ENCODE measurements at regions not wholly inside any gene's neighbourhood (a gene's known extent, or its start where the extent isn't known, plus 50 kb on each side); places are given as distances from the start of the nearest gene placed in this dataset.

DNA sequence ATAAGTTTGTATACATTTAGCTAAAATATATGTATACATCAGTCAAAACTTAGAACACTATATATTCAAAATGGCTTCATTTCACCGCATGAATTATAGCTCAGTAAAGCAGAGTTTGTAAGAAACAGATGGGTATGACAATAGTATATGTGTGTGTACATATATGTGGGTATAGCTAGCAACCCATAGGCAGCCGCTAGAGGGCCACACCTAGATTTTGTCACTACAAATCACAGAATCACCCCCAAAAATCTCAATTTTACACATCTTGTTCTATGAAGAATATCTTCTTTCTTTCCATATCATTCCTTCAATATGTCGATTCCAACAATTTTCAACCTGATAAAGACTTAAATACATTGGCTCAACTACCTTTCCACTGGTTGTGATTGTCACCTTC is 357.8 kb upstream of the CCNG1 start:
- H3K4me2 ChIP-seq (ENCODE audit: low read depth, low read length, poor library complexity, severe bottlenecking), result no peak overlapping the region
- TF ChIP-seq, protein P1, sequence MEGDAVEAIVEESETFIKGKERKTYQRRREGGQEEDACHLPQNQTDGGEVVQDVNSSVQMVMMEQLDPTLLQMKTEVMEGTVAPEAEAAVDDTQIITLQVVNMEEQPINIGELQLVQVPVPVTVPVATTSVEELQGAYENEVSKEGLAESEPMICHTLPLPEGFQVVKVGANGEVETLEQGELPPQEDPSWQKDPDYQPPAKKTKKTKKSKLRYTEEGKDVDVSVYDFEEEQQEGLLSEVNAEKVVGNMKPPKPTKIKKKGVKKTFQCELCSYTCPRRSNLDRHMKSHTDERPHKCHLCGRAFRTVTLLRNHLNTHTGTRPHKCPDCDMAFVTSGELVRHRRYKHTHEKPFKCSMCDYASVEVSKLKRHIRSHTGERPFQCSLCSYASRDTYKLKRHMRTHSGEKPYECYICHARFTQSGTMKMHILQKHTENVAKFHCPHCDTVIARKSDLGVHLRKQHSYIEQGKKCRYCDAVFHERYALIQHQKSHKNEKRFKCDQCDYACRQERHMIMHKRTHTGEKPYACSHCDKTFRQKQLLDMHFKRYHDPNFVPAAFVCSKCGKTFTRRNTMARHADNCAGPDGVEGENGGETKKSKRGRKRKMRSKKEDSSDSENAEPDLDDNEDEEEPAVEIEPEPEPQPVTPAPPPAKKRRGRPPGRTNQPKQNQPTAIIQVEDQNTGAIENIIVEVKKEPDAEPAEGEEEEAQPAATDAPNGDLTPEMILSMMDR (IDR thresholded peaks at IDR 0.05; ENCODE audit: insufficient read depth, low read length, poor library complexity, severe bottlenecking), result peak; percentile 55
- TF ChIP-seq EZH2phosphoT487 (conservative IDR thresholded peaks at IDR 0.05; ENCODE audit: low read length), result no peak
- no peaks in the 10 kb centered on the region for H3K79me2 ChIP-seq (ENCODE audit: insufficient read depth, low read length)
- no peaks in the 10 kb centered on the region for H3F3A ChIP-seq (ENCODE audit: insufficient read depth)
- H3K9ac ChIP-seq (ENCODE audit: low read length), result no peak overlapping the region
- no peaks in the 10 kb centered on the region for H3K27me3 ChIP-seq (ENCODE audit: low read length)
- H2AFZ ChIP-seq (ENCODE audit: low read depth, low read length, severe bottlenecking), result no peak overlapping the region
- no peaks in the 10 kb centered on the region for H4K20me1 ChIP-seq (ENCODE audit: low read depth, low read length)
- no peaks in the 10 kb centered on the region for H3K9me3 ChIP-seq (ENCODE audit: insufficient read depth, low read length)
- H3K9me2 ChIP-seq (replicated peaks; ENCODE audit: insufficient read depth, low read length), result no peaks in the 10 kb centered on the region
- no peak overlapping the region for H3K4me3 ChIP-seq (ENCODE audit: insufficient read depth, low read length, poor library complexity, severe bottlenecking)
- no peak overlapping the region for H3K27ac ChIP-seq (ENCODE audit: low read depth, low read length)
- no peaks in the 10 kb centered on the region for H3K36me3 ChIP-seq (ENCODE audit: low read length)

DNA sequence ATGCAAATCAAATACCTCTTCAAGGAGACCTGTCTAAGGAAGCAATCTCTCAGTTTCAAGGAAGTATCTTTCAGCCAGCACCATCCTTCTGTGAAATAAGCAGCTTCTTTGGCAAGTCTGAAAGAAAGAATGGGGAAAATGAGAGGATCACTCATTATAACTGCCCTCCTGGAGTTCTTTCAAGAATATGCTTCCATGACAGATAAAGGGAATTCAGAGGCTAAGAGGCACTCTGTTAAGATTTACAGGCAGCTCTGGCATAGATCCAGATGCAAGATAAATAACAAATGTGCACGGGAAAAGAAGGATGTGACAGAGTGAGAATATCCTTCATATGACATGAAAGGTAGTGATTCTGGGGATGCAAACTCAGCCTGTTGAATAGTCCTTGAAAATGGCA is 348.2 kb upstream of the CCNG1 start:
- Histone ChIP-seq H2AFZ (ENCODE audit: low read depth, low read length, severe bottlenecking) (no peak overlapping the region), H3K27ac (ENCODE audit: low read depth, low read length) (no peak overlapping the region), H3K4me3 (ENCODE audit: insufficient read depth, low read length, poor library complexity, severe bottlenecking) (no peak overlapping the region), H3K27me3 (ENCODE audit: low read length) (no peaks in the 10 kb centered on the region), H3K9ac (ENCODE audit: low read length) (no peak overlapping the region), H3K79me2 (ENCODE audit: insufficient read depth, low read length) (no peaks in the 10 kb centered on the region), H4K20me1 (ENCODE audit: low read depth, low read length) (no peaks in the 10 kb centered on the region), H3K4me2 (ENCODE audit: low read depth, low read length, poor library complexity, severe bottlenecking) (no peak overlapping the region), H3K36me3 (ENCODE audit: low read length) (no peaks in the 10 kb centered on the region), H3F3A (ENCODE audit: insufficient read depth) (peaks cover 1% of the 10 kb centered on the region), H3K9me2 (replicated peaks; ENCODE audit: insufficient read depth, low read length) (no peaks in the 10 kb centered on the region), H3K9me3 (ENCODE audit: insufficient read depth, low read length) (no peaks in the 10 kb centered on the region)
- TF ChIP-seq EZH2phosphoT487 (conservative IDR thresholded peaks at IDR 0.05; ENCODE audit: low read length), result no peak
- TF ChIP-seq, protein P1 (IDR thresholded peaks at IDR 0.05; ENCODE audit: insufficient read depth, low read length, poor library complexity, severe bottlenecking), result no peak

- H3F3A ChIP-seq (ENCODE audit: insufficient read depth), result peaks cover 8% of the 10 kb centered on the region
- H3K79me2 ChIP-seq (ENCODE audit: insufficient read depth, low read length), result no peaks in the 10 kb centered on the region
- TF ChIP-seq, protein P1 (IDR thresholded peaks at IDR 0.05; ENCODE audit: insufficient read depth, low read length, poor library complexity, severe bottlenecking), result no peak
- no peak for TF ChIP-seq EZH2phosphoT487 (conservative IDR thresholded peaks at IDR 0.05; ENCODE audit: low read length)
- no peak overlapping the region for H2AFZ ChIP-seq (ENCODE audit: low read depth, low read length, severe bottlenecking)
- H3K9me3 ChIP-seq (ENCODE audit: insufficient read depth, low read length), result no peaks in the 10 kb centered on the region
- H3K9ac ChIP-seq (ENCODE audit: low read length), result no peak overlapping the region
- no peak overlapping the region for H3K4me3 ChIP-seq (ENCODE audit: insufficient read depth, low read length, poor library complexity, severe bottlenecking)
- no peaks in the 10 kb centered on the region for H3K9me2 ChIP-seq (replicated peaks; ENCODE audit: insufficient read depth, low read length)
- no peaks in the 10 kb centered on the region for H4K20me1 ChIP-seq (ENCODE audit: low read depth, low read length)
- H3K4me2 ChIP-seq (ENCODE audit: low read depth, low read length, poor library complexity, severe bottlenecking), result no peak overlapping the region
- H3K27ac ChIP-seq (ENCODE audit: low read depth, low read length), result no peak overlapping the region
- no peaks in the 10 kb centered on the region for H3K36me3 ChIP-seq (ENCODE audit: low read length)
- H3K27me3 ChIP-seq (ENCODE audit: low read length), result no peaks in the 10 kb centered on the region
Measured at GRCh38 chr5:163089926-163090325, 347.5 kb upstream of the CCNG1 start.

Data from SU-DHL-6 (cell line).